CD14-positive monocyte (primary cell): ENCODE measurements at regions not wholly inside any gene's neighbourhood (a gene's known extent, or its start where the extent isn't known, plus 50 kb on each side); places are given as distances from the start of the nearest gene placed in this dataset.

ENCODE experiments used
- DNase-seq, 3 donors: peaks; one replicate each; pipeline ENCODE4 v3.0.0-alpha.2; 2011 to 2022
- H2AFZ ChIP-seq: 2 replicates; pipeline ENCODE4 v1.6.0; 2012; ENCODE audit warnings: mild to moderate bottlenecking, low read depth, low read length, inconsistent platforms; ENCODE audit not compliant: insufficient read depth, poor library complexity, severe bottlenecking
- H3K27ac ChIP-seq, 2 donors: 1 replicate in 1 of 2; 2 replicates in 1 of 2; pipeline ENCODE4 v1.5.1; 2012 to 2013; ENCODE audit warnings: low read length in 2 of 2, control low read depth in 1 of 2, inconsistent platforms in 1 of 2, low read depth in 1 of 2, mild to moderate bottlenecking in 1 of 2
- H3K27me3 ChIP-seq, 2 donors: one replicate each; pipeline versions ENCODE4 v1.6.0 to v1.6.1; 2011 to 2013; ENCODE audit warnings: low read length in 2 of 2; ENCODE audit not compliant: control insufficient read depth in 2 of 2, insufficient read depth in 2 of 2
- H3K36me3 ChIP-seq, 2 donors: replicated peaks in 1 of 2; 1 replicate in 1 of 2; 2 replicates in 1 of 2; pipeline versions ENCODE4 v1.5.1 to v1.6.1; 2012 to 2013; ENCODE audit warnings: low read length in 2 of 2, control low read depth in 1 of 2, inconsistent platforms in 1 of 2, mild to moderate bottlenecking in 1 of 2; ENCODE audit not compliant: insufficient read depth in 2 of 2, control insufficient read depth in 1 of 2
- H3K4me1 ChIP-seq, 2 donors: 1 replicate in 1 of 2; 2 replicates in 1 of 2; pipeline versions ENCODE4 v1.5.1 to v1.6.1; 2012 to 2013; ENCODE audit warnings: low read length in 2 of 2, control low read depth in 1 of 2, inconsistent platforms in 1 of 2, mild to moderate bottlenecking in 1 of 2, moderate library complexity in 1 of 2; ENCODE audit not compliant: insufficient read depth in 2 of 2, control insufficient read depth in 1 of 2
- H3K4me2 ChIP-seq: replicated peaks from 2 replicates; pipeline ENCODE3; 2012; ENCODE audit warnings: low read length, moderate library complexity, mild to moderate bottlenecking; ENCODE audit not compliant: poor library complexity, severe bottlenecking; ENCODE audit errors: extremely low read depth
- H3K4me3 ChIP-seq, 3 experiments: fragments of 200-600 bp in 1 of 3; sonication (generic) in 1 of 3; replicated peaks in 1 of 3; 1 replicate in 2 of 3; 2 replicates in 1 of 3; pipeline ENCODE4 v1.5.1; 2011 to 2013; ENCODE audit warnings: low read length in 3 of 3, mild to moderate bottlenecking in 3 of 3, control low read depth in 2 of 3, low read depth in 2 of 3, inconsistent platforms in 1 of 3, moderate library complexity in 1 of 3
- H3K79me2 ChIP-seq: 2 replicates; pipeline ENCODE4 v1.6.0; 2012; ENCODE audit warnings: mild to moderate bottlenecking, control low read depth, inconsistent platforms, low read length, moderate library complexity; ENCODE audit not compliant: insufficient read depth
- H3K9ac ChIP-seq: 2 replicates; pipeline ENCODE4 v1.6.0; 2017; ENCODE audit warnings: low read length, mild to moderate bottlenecking; ENCODE audit not compliant: insufficient read depth, poor library complexity, severe bottlenecking
- H3K9me3 ChIP-seq, 2 donors: replicated peaks in 1 of 2; 1 replicate in 1 of 2; 2 replicates in 1 of 2; pipeline versions ENCODE4 v1.5.1 to v1.6.1; 2012 to 2013; ENCODE audit warnings: low read length in 2 of 2, control low read depth in 1 of 2; ENCODE audit not compliant: control insufficient read depth in 1 of 2, insufficient read depth in 1 of 2
- H4K20me1 ChIP-seq: 2 replicates; pipeline ENCODE4 v1.6.0; 2012; ENCODE audit warnings: mild to moderate bottlenecking, low read length, control low read depth, moderate library complexity; ENCODE audit not compliant: insufficient read depth
- H3K27ac Mint-ChIP-seq, 7 donors: one replicate each; pipeline ENCODE4 v1.8.0; 2020; ENCODE audit warnings: mild to moderate bottlenecking in 7 of 7, mixed read lengths in 7 of 7, moderate library complexity in 6 of 7, inconsistent platforms in 2 of 7
- H3K27me3 Mint-ChIP-seq, 3 donors: one replicate each; pipeline ENCODE4 v1.8.0; 2021 to 2022; ENCODE audit warnings: low read depth in 3 of 3, mild to moderate bottlenecking in 3 of 3, mixed read lengths in 3 of 3, moderate library complexity in 3 of 3, inconsistent platforms in 1 of 3
- H3K36me3 Mint-ChIP-seq, 2 donors: one replicate each; pipeline ENCODE4 v1.8.0; 2020; ENCODE audit warnings: mixed read lengths in 2 of 2, inconsistent platforms in 1 of 2, mild to moderate bottlenecking in 1 of 2
- H3K4me1 Mint-ChIP-seq: one replicate; pipeline ENCODE4 v1.8.0; 2020; ENCODE audit warnings: mild to moderate bottlenecking, mixed read lengths
- H3K4me3 Mint-ChIP-seq, 2 donors: one replicate each; pipeline ENCODE4 v1.8.0; 2020; ENCODE audit warnings: mild to moderate bottlenecking in 2 of 2, mixed read lengths in 2 of 2, moderate library complexity in 1 of 2
- H3K9me3 Mint-ChIP-seq, 7 donors: one replicate each; pipeline ENCODE4 v1.8.0; 2020 to 2022; ENCODE audit warnings: mixed read lengths in 7 of 7, mild to moderate bottlenecking in 6 of 7, moderate library complexity in 6 of 7, inconsistent platforms in 2 of 7
- WGBS: methylation state at CpG from one replicate; pipeline ENCODE4 v1.1.5; 2013; ENCODE audit warnings: missing lambda C conversion rate; ENCODE audit not compliant: insufficient coverage; 5-methylcytosine and 5-hydroxymethylcytosine counted together
- intact Hi-C, 2 donors: fragments of 100-400 bp; cut with micrococcal nuclease; formaldehyde crosslinking; loops; one replicate each; pipeline versions ENCODE4 v1.15.0 to v1.15.1; 2023
- TF ChIP-seq, protein P1 (sequence below): fragments of 200-600 bp; IDR thresholded peaks from one replicate; pipeline ENCODE4 v1.8.0; 2022; ENCODE audit warnings: antibody characterized with exemption, mild to moderate bottlenecking

DNA sequence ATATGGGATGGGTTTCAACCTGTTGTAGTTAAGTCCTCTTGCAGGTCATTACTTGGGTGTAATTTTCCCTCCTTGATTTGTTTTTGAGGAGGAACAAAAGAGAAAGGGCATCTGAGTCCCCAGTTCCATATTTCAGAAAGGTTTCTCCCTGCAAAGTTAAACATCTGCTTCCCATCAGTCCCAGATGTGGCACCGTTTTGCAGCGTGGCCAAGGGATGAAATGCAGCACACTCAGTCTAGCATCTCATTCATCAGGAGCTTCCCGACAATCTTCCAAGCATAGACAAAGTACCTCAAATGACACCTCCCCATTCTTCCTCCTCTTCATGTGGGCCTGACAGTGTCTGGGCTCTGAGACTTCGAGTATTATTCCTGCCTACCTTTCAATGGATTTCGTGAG, 363.7 kb upstream of the SOX9 start:
- H3K79me2 ChIP-seq, result no peaks in the 10 kb centered on the region
- no peak overlapping the region for H3K4me2 ChIP-seq
- Mint-ChIP-seq H3K27ac (no peak overlapping the region), H3K4me3 (no peak overlapping the region), H3K27me3 (peaks cover 0 to 3% (median 1%) of the 10 kb centered on the region in 3 donors), H3K9me3 (peaks cover 0 to 5% (median 0%) of the 10 kb centered on the region in 7 donors), H3K4me1 (no peaks in the 10 kb centered on the region), H3K36me3 (no peaks in the 10 kb centered on the region)
- DNase-seq, result no peak
- 91% methylated on average over 3 of the region's 5 CpGs for WGBS
- no peak overlapping the region for H3K27ac ChIP-seq
- no peaks in the 10 kb centered on the region for H4K20me1 ChIP-seq
- no peaks in the 10 kb centered on the region for H3K4me1 ChIP-seq
- H3K36me3 ChIP-seq, result no peaks in the 10 kb centered on the region
- intact Hi-C loops, result no loop called here
- H2AFZ ChIP-seq, result no peak overlapping the region
- no peak overlapping the region for H3K4me3 ChIP-seq
- TF ChIP-seq, protein P1, sequence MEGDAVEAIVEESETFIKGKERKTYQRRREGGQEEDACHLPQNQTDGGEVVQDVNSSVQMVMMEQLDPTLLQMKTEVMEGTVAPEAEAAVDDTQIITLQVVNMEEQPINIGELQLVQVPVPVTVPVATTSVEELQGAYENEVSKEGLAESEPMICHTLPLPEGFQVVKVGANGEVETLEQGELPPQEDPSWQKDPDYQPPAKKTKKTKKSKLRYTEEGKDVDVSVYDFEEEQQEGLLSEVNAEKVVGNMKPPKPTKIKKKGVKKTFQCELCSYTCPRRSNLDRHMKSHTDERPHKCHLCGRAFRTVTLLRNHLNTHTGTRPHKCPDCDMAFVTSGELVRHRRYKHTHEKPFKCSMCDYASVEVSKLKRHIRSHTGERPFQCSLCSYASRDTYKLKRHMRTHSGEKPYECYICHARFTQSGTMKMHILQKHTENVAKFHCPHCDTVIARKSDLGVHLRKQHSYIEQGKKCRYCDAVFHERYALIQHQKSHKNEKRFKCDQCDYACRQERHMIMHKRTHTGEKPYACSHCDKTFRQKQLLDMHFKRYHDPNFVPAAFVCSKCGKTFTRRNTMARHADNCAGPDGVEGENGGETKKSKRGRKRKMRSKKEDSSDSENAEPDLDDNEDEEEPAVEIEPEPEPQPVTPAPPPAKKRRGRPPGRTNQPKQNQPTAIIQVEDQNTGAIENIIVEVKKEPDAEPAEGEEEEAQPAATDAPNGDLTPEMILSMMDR, result no peak
- H3K9me3 ChIP-seq, result no peaks in the 10 kb centered on the region
- H3K9ac ChIP-seq, result no peak overlapping the region
- H3K27me3 ChIP-seq, result no peaks in the 10 kb centered on the region

DNA sequence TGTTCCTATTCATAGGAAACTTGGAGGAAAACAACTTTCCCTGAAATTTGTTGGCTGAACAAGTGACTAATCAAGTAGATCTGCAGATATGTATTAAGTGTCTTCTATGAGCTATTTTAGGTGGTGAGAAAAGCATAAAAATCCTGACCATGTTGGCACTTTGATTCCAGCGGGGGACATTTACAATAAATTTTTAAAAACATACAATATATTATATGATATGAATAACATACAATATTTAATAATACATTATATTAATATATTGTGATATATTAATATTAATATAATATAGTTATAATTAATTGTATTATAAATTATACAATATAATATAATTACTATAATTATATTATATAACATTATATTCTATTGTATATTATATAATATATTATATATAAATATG, 362.9 kb upstream of the SOX9 start:
- Histone ChIP-seq H3K9me3 (no peaks in the 10 kb centered on the region), H2AFZ (no peak overlapping the region), H3K4me2 (no peak overlapping the region), H3K4me1 (no peaks in the 10 kb centered on the region), H3K27ac (no peak overlapping the region), H3K4me3 (no peak overlapping the region), H3K27me3 (no peaks in the 10 kb centered on the region), H4K20me1 (no peaks in the 10 kb centered on the region), H3K79me2 (no peaks in the 10 kb centered on the region), H3K9ac (no peak overlapping the region), H3K36me3 (no peaks in the 10 kb centered on the region)
- no peaks in the 10 kb centered on the region for H3K4me1 Mint-ChIP-seq
- TF ChIP-seq, protein P1, result no peak
- peaks cover 0 to 5% (median 0%) of the 10 kb centered on the region in 7 donors for H3K9me3 Mint-ChIP-seq
- no peaks in the 10 kb centered on the region for H3K36me3 Mint-ChIP-seq
- DNase-seq, result no peak
- WGBS, result no CpG with 5 or more reads among the region's 1 CpG
- no peak overlapping the region for H3K27ac Mint-ChIP-seq
- H3K27me3 Mint-ChIP-seq, result peaks cover 0 to 3% (median 1%) of the 10 kb centered on the region in 3 donors
- intact Hi-C loops, result no loop called here
- no peak overlapping the region for H3K4me3 Mint-ChIP-seq
